ENCODE measurements at regions not wholly inside any gene's neighbourhood (a gene's known extent, or its start where the extent isn't known, plus 50 kb on each side); places are given as distances from the start of the nearest gene placed in this dataset.

GRCh38 chr9:82320566-82320965 is 332.0 kb downstream of the SPATA31D1 start:
- no peak for DNase-seq (ENCODE audit: low spot score)

GRCh38 chr9:82325907-82326306 is 337.3 kb downstream of the SPATA31D1 start:
- no peak for DNase-seq (ENCODE audit: low spot score)

DNA sequence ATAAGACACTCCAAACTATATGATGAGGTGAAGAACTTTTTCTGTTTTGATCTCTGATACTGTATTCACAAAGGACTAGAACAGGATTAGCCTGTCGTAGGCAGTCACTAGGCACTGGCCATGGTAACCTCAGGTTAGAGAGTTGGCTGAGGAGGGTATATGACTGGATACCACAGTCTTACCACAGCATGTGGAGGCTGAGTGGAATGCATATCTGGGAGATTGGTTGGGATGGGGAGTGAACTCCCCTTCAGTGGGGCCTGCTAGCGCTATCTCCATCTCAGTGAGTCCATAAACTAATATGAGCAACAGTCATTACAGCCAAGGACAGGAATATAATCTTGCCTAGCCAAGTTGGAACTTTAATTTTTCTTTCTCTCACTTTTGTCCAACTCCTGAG is 339.1 kb downstream of the SPATA31D1 start:
- no peak for DNase-seq (ENCODE audit: low spot score)

DNA sequence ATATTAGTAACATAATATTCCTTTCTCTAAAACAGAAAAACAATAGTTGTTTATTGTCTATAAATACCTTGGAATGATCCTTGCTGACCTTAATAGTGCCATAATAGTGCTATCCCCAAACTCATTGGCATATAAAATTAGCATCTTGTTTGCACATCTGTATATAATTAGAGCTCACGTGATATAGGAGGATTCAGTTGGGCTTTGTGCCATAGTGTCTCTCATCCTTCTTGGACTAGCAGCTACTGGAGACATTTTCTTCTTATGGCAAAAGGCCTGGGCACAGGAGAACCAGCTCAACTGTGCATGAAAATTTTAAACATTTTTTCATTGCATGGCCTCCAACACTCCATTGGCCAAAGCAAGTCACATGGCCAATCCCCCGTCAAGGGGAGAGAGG is 342.5 kb downstream of the SPATA31D1 start:
- DNase-seq (ENCODE audit: low spot score): no peak

DNA sequence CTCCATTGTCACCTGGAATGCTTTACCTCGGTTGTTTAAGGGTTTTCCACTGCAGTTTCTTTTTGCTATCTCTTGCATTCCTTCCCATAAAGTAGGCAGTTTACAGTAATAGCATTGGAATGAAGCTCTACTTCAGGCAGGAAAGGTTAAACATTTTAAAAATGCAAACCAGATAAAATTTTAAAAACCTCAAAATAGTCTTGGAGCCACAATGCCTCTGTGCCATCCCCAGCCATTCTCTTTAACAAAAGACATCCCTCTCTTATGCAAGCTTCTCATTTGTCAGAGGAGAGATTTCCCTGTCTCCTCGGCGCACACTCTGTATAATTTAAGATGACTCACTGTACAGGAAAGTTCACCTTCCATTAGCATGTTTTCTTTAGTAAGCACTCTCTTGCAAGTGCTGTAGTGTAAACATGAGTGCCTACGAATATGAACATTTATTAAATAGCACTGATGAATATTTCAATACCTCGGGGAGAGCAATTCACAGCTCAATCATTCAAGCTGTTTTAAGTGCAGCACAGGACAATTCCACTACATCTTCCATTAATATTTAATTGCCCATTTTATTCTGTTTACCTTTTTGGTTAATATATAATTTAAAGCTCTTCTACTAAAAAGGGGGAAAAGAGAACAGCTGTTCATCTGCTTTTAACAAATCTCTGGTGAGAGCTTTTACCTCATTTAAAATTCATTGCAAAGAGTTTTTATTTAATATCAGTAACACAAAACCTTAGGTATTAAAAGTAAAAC is 343.6 kb downstream of the SPATA31D1 start:
- no peak for DNase-seq (ENCODE audit: low spot score)

DNA sequence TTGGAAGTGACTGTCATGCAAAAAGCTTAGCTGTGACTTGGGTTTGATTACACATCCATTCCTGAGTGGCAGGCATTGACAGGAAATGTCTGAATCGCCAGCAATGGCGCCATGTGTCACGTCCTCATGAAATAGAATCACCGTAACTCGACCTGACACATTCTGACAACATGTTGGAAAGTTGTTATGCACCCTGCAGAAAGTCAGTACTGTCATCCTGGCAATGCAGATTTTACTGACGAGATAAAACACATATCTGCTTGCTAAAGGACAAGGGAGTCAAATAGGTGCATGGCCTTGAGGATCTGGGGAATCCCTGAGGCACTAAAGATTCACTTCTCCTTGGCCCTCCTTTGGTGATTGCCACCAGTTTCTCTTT is 344.2 kb downstream of the SPATA31D1 start:
- DNase-seq (ENCODE audit: low spot score): no peak

DNA sequence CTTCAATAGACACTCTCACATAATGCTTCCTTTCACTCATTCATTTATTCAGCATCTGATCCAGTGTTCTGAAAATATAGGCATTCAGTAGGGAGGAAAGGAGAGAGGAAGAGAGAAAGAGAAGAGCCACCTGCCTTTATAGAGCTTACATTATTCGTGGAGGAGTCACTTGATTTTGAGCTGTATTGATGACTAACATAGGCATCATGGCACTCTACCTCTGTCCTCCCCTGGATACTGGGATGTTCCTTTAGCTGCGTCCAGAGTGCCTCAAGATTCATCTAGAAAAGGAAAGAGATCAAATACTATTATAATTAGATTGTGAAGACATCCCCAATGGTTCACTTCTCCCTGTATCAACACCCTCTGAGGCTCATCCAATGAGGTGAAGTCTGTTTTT is 345.1 kb downstream of the SPATA31D1 start:
- DNase-seq (ENCODE audit: low spot score): no peak

GRCh38 chr9:82334286-82334685 is 345.7 kb downstream of the SPATA31D1 start:
- DNase-seq (ENCODE audit: low spot score): no peak

DNA sequence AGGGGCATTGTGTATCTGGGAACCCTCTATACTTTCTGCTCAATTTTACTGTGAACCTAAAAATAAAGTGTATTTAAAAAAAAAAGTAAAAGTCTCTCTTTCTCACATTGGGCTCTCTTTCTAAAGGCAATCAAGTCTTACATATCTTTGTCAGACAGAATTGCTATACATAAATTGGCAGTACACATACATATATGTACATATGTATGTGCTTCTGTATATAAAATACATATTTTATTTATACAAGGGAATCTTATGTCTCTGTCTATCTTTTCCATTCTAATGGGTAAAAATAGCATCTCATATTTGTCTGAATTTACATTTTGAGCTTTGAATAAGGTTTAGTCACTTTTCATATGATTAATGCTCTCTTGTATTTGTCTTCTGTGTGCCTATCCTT is 348.8 kb downstream of the SPATA31D1 start:
- no peak for DNase-seq (ENCODE audit: low spot score)

DNA sequence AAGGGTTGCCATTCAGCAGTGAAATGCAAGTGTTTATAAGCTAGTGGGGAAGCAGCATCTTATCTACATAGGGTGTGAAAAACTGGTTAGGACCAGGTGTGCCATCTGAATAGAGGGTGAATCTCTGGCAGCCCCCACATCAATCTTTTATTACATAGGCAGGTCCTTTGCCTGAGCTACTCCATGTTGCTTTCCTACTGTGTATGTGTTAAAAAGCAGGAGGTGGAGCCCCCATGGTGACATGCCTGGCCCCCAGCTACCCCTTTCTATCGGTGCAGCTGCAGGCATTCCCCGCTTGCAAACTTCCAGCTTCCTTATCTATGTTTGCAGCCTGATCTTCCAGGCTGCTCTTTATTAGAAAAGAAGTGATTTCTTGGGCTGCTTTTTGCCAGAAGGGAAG is 353.5 kb downstream of the SPATA31D1 start:
- no peak for DNase-seq (ENCODE audit: low spot score)

- DNase-seq (ENCODE audit: low spot score): no peak
Measured at GRCh38 chr9:82346040-82346439, 357.5 kb downstream of the SPATA31D1 start.

DNA sequence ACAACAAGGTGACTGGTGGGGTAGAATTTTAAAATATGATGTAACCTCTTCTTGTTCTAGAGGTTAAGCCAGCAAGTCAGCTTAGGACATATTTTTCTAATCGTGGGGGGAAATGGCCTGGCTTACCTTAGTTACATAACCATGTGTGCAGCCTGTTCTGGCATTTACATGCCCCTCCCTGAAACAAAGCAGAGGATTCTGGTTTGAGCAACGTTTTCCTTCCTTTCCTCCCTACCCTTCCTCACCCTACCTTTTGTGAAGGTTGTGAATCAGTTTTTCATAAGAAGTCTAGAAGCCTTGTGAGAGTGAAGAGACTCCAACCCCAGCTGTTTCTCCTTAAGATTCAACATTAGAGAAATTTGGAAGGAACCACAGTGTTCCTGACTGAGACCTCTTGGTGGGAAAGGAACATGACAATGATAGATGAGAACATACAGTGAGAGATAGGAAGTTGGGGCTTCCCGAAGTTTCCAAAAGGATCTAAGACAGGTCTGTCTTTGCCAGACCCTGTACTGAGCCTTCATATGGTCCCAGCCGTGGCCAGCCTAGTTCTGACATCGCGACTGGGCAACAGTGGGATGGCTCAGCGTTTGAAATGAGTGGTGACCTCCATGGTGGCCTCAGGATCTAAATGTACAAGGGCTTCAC is 365.2 kb downstream of the SPATA31D1 start:
- no peak for DNase-seq (ENCODE audit: low spot score)

DNA sequence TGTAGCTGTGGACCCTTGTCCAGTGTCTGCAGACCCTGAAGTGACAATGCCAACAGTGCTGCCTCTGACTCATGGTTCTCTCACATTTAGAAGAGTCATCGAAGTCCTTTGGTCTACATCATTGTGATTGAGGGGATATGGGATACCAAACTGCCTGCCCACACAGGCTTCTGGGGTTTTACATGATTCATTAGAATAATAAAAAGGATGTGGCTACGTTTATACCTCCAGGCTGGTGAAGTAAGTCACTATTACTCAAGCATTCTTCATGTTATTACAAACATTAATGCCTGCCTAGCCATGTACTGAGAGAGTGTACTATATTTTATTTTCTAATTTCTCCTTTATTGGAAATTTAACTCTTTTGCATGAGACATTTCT is 365.7 kb downstream of the SPATA31D1 start:
- no peak for DNase-seq (ENCODE audit: low spot score)

- no peak for DNase-seq (ENCODE audit: low spot score)
Measured at GRCh38 chr9:82356131-82356530, 367.6 kb downstream of the SPATA31D1 start.

DNA sequence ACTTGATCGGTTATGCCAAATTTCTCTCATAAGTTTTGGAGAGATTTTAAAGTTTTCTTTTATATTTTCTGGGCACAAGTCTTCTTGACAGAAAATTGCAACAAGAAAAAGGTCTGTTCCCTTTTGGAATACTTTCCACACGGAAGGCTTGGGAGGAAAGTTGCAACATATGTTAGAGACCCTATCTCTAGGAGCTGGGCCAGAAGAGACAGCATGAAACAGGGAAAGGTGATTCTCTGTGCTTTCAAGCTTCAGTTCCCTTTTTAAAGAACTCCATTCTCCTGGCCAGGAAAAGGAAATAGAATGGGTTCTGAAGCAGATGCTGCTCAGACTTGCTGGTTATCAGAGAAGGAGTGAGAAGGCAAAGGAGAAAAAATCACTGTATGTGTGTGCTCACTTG is 368.3 kb downstream of the SPATA31D1 start:
- DNase-seq (ENCODE audit: low spot score): no peak

- no peak for DNase-seq (ENCODE audit: low spot score)
Measured at GRCh38 chr9:82363198-82363597, 374.6 kb downstream of the SPATA31D1 start.

DNA sequence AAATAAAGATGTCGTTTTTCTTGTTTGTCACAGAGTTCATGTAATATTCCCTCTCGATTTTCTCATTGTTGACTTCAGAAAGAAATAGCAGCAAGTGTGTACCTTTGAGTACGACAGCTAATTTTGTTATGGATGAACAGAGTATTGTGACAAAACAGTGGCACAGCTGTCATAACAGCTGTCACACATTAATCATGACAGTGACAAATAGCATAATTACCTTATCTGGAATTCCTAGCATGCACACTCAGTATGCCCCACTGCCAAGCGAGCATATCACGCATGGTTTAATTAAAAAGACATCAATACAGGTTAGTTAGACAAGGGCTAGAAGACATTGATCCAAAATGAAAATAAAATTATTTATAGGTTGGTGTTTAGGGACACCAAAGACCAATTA is 375.1 kb downstream of the SPATA31D1 start:
- DNase-seq (ENCODE audit: low spot score): no peak

DNA sequence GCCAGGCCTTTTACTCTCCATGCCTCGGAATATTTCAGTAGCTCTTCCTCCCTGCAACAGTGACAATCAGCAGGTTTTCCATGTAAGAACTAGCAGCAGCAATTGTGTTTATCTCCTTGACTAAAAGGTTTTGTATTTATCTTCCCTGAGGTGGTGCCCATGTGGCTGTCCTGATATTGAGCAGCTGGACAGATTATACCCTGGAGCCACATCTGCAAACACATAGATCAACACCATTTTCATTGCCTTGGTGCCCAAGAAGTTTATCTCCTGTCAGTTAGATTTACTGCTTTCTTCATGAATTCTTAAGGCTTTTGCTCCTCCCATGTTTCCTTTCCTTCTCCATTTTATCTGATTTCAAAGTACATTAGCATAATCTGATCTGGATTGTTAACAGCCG is 378.4 kb downstream of the SPATA31D1 start:
- no peak for DNase-seq (ENCODE audit: low spot score)

DNA sequence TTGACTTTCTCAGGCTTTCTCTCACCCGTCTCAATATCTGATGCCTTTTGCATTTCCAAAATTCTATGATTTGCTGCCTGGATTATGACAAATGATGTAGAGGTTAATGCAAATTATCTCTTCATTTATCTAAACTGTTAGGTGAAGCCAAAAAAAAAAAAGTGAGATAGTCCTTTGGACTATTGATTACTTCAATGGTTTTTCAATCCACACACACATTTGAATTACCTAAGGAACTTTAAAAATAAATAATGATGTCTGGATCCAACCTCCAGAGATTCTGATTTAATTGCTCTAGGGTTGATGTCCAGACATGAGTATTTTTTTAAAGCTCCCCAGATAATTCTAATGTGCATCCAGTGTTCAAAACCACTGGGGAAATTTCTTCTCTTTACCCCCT is 379.4 kb downstream of the SPATA31D1 start:
- no peak for DNase-seq (ENCODE audit: low spot score)

DNA sequence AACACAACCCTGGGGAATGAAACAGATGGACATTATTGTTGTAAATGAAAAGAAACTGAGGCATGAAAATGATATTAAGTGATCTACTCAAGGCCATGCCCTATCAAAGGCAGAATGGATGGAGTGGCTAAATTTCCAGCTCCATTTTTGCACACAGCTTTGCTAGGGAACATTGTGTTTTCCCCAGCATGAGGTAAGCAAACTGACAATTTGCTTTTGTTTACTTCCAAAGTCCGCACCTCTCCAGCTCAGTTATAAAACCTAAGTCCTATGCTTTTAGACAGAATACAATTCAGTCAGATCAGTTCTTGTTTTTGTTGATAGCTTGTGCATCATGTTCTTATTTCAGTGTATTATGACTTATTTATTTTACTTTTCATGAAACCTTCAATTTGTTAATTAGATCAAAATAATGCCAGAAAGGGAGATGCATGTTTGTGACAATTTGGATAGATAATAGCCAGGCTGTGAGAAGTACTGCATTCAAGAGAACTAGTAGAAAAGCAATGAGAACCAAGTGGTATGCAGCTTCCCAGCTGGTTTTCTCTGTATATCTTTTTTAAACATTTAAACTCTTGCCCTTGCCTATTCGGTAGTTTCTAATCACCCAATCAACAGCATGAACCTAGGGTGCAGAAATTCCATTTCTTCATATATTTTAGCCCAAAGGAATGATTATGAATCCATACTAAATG is 380.8 kb downstream of the SPATA31D1 start:
- DNase-seq (ENCODE audit: low spot score): no peak

DNA sequence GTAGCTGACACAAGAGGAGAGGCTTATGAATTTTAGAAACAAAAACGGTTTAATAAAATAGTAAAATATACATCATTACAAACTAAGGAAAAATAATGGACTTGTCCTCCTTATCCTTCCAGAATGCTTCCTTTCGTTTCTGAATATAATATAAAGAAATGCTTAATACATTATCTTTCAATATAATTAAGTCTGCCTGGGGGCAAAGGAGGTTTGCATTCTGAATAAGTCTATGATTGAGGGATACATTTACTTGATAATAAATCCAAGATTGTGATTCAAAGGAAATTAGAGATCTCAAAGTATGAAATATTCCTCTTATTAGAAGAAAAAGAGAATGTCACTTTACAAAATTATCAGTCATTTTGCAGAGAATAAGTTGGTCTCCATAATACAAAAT is 386.5 kb downstream of the SPATA31D1 start:
- DNase-seq (ENCODE audit: low spot score): no peak

GRCh38 chr9:82376677-82377232 is 388.2 kb downstream of the SPATA31D1 start:
- DNase-seq (ENCODE audit: low spot score): no peak
